ENCODE measurements at regions not wholly inside any gene's neighbourhood (a gene's known extent, or its start where the extent isn't known, plus 50 kb on each side); places are given as distances from the start of the nearest gene placed in this dataset.

- Histone ChIP-seq H3K79me2 (ENCODE audit: low read length) (no peaks in the 10 kb centered on the region), H3K36me3 (ENCODE audit: low read depth, low read length) (no peaks in the 10 kb centered on the region; the same call in 1 of the 2 replicates), H3K9me2 (replicated peaks; ENCODE audit: low read length) (no peaks in the 10 kb centered on the region), H3F3A (ENCODE audit: low read length, unreplicated experiment) (peaks cover 8% of the 10 kb centered on the region), H3K27me3 (ENCODE audit: low read length) (no peaks in the 10 kb centered on the region), H2AFZ (ENCODE audit: low read length) (no peak overlapping the region), H3K27ac (ENCODE audit: low read length) (no peak overlapping the region), H3K4me3 (ENCODE audit: low read length) (no peak overlapping the region), H3K4me2 (ENCODE audit: low read length) (no peak overlapping the region), H3K9me3 (ENCODE audit: low read length) (no peaks in the 10 kb centered on the region), H3K4me1 (ENCODE audit: insufficient read depth, low read length) (peaks cover 22% of the 10 kb centered on the region), H4K20me1 (ENCODE audit: low read length) (no peaks in the 10 kb centered on the region), H3K9ac (ENCODE audit: low read length) (no peak overlapping the region)
- ATAC-seq (no peak), DNase-seq (no peak)
- ChIA-PET POLR2A (ENCODE audit: unreplicated experiment) (no interaction called here), CTCF (no interaction called here)
- no peak for TF ChIP-seq EZH2phosphoT487 (IDR thresholded peaks at IDR 0.05; ENCODE audit: borderline replicate concordance, low read length)
- TF ChIP-seq EZH2 (IDR thresholded peaks at IDR 0.05; ENCODE audit: low read length, unreplicated experiment), result no peak
- TF ChIP-seq CTCF (conservative IDR thresholded peaks at IDR 0.05; ENCODE audit: low read depth, low read length), result no peak
- no TSS peak for BruUV-seq (replicated peaks)
- intact Hi-C loops (cut with micrococcal nuclease), result no loop called here
Measured at GRCh38 chr5:33306758-33307157, 134.0 kb upstream of the TARS1 start.

- Histone ChIP-seq H3K36me3 (ENCODE audit: low read depth, low read length) (peaks cover 4% of the 10 kb centered on the region; the same call in 1 of the 2 replicates), H2AFZ (ENCODE audit: low read length) (no peak overlapping the region), H3K4me3 (ENCODE audit: low read length) (no peak overlapping the region), H3K9me3 (ENCODE audit: low read length) (no peaks in the 10 kb centered on the region), H3K4me2 (ENCODE audit: low read length) (no peak overlapping the region), H3K9ac (ENCODE audit: low read length) (no peak overlapping the region), H3K4me1 (ENCODE audit: insufficient read depth, low read length) (peaks cover 36% of the 10 kb centered on the region), H3F3A (ENCODE audit: low read length, unreplicated experiment) (peaks cover 10% of the 10 kb centered on the region), H3K27me3 (ENCODE audit: low read length) (no peaks in the 10 kb centered on the region), H3K79me2 (ENCODE audit: low read length) (no peaks in the 10 kb centered on the region), H3K27ac (ENCODE audit: low read length) (no peak overlapping the region), H4K20me1 (ENCODE audit: low read length) (no peaks in the 10 kb centered on the region), H3K9me2 (replicated peaks; ENCODE audit: low read length) (no peaks in the 10 kb centered on the region)
- no TSS peak for BruUV-seq (replicated peaks)
- DNase-seq (no peak), ATAC-seq (no peak)
- POLR2A ChIA-PET (ENCODE audit: unreplicated experiment), result interaction anchor here (0.7 kb wide), 1 partner anchor 21 kb away, joined by 4 read pairs; no protein-coding TSS in a partner anchor
- TF ChIP-seq EZH2 (IDR thresholded peaks at IDR 0.05; ENCODE audit: low read length, unreplicated experiment) (no peak), EZH2phosphoT487 (IDR thresholded peaks at IDR 0.05; ENCODE audit: borderline replicate concordance, low read length) (no peak)
- CTCF ChIA-PET, result interaction anchor here (1.2 kb wide), 1 partner anchor 9 kb away, joined by 3 read pairs; no protein-coding TSS in a partner anchor
- intact Hi-C loops (cut with micrococcal nuclease), result no loop called here
Measured at GRCh38 chr5:33308586-33308985, 132.2 kb upstream of the TARS1 start.

- DNase-seq (no peak), ATAC-seq (no peak)
- POLR2A ChIA-PET (ENCODE audit: unreplicated experiment), result interaction anchor here (0.7 kb wide), 1 partner anchor 22 kb away, joined by 4 read pairs; no protein-coding TSS in a partner anchor
- no peaks in the 10 kb centered on the region for H3K27me3 ChIP-seq (ENCODE audit: low read length)
- H3K4me3 ChIP-seq (ENCODE audit: low read length), result no peak overlapping the region
- TF ChIP-seq EZH2 (IDR thresholded peaks at IDR 0.05; ENCODE audit: low read length, unreplicated experiment) (no peak), EZH2phosphoT487 (IDR thresholded peaks at IDR 0.05; ENCODE audit: borderline replicate concordance, low read length) (no peak), CTCF (conservative IDR thresholded peaks at IDR 0.05; ENCODE audit: low read depth, low read length) (no peak)
- H3K4me1 ChIP-seq (ENCODE audit: insufficient read depth, low read length), result peaks cover 41% of the 10 kb centered on the region
- H2AFZ ChIP-seq (ENCODE audit: low read length), result no peak overlapping the region
- no peaks in the 10 kb centered on the region for H4K20me1 ChIP-seq (ENCODE audit: low read length)
- no peaks in the 10 kb centered on the region for H3K9me2 ChIP-seq (replicated peaks; ENCODE audit: low read length)
- H3K79me2 ChIP-seq (ENCODE audit: low read length), result no peaks in the 10 kb centered on the region
- H3K4me2 ChIP-seq (ENCODE audit: low read length), result no peak overlapping the region
- no peaks in the 10 kb centered on the region for H3K9me3 ChIP-seq (ENCODE audit: low read length)
- intact Hi-C loops (cut with micrococcal nuclease), result no loop called here
- H3K9ac ChIP-seq (ENCODE audit: low read length), result no peak overlapping the region
- peaks cover 12% of the 10 kb centered on the region for H3F3A ChIP-seq (ENCODE audit: low read length, unreplicated experiment)
- CTCF ChIA-PET, result interaction anchor here (1.2 kb wide), 1 partner anchor 9 kb away, joined by 3 read pairs; no protein-coding TSS in a partner anchor
- H3K36me3 ChIP-seq (ENCODE audit: low read depth, low read length), result peaks cover 4% of the 10 kb centered on the region; the same call in 1 of the 2 replicates
- BruUV-seq (replicated peaks), result no TSS peak
- no peak overlapping the region for H3K27ac ChIP-seq (ENCODE audit: low read length)
Measured at GRCh38 chr5:33309068-33309467, 131.7 kb upstream of the TARS1 start.

Data from PC-3 (cell line).